Ammon's horn (tissue), 1 donor: ENCODE measurements at regions not wholly inside any gene's neighbourhood (a gene's known extent, or its start where the extent isn't known, plus 50 kb on each side); places are given as distances from the start of the nearest gene placed in this dataset.
A peak's percentile ranks its signal among the peaks of the same experiment; 100 is the strongest.
"Not testable (repeated sequence)": the region's sequence is repeated elsewhere in the genome, so short reads cannot be mapped to it uniquely, and the experiment has no call there.

Experiments used
- DNase-seq: peaks from one replicate; pipeline ENCODE4 v3.0.0-alpha.2; 2016; ENCODE audit warnings: low spot score

- no peak for DNase-seq
Observed at GRCh38 chr14:58887931-58888330, 250.2 kb downstream of the DACT1 start.

GRCh38 chr14:58898655-58899316, 261.0 kb downstream of the DACT1 start:
- no peak for DNase-seq

- DNase-seq, result no peak
Observed at GRCh38 chr14:58899317-58899713, 261.6 kb downstream of the DACT1 start.

DNA sequence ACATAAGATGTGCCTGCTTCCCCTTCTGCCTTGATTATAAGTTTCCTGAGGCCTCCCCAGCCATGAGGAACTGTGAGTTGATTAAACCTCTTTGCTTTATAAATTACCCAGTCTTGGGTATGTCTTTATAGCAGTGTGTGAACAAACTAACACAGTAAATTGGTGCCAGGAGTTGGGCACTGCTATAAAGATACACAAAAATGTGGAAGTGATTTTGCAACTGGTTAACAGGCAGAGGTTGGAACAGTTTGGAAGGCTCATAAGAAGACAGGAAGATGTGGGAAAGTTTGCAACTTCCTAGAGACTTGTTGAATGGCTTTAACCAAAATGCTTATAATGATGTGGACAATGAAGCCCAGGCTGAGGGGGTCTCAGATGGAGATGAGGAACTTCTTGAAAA, 264.1 kb downstream of the DACT1 start:
- DNase-seq, result no peak

- DNase-seq, result no peak
Observed at GRCh38 chr14:58904776-58905175, 267.0 kb downstream of the DACT1 start.

- DNase-seq, result no peak
Observed at GRCh38 chr14:58907803-58908202, 270.0 kb downstream of the DACT1 start.

- no peak for DNase-seq
Observed at GRCh38 chr14:58912287-58912686, 274.5 kb downstream of the DACT1 start.

GRCh38 chr14:58912799-58913432, 275.2 kb downstream of the DACT1 start:
- no peak for DNase-seq

- DNase-seq, result peak; percentile 22
Observed at GRCh38 chr14:58914279-58914855, 274.1 kb upstream of the DAAM1 start.

GRCh38 chr14:58915646-58916045, 272.8 kb upstream of the DAAM1 start:
- DNase-seq, result no peak

DNA sequence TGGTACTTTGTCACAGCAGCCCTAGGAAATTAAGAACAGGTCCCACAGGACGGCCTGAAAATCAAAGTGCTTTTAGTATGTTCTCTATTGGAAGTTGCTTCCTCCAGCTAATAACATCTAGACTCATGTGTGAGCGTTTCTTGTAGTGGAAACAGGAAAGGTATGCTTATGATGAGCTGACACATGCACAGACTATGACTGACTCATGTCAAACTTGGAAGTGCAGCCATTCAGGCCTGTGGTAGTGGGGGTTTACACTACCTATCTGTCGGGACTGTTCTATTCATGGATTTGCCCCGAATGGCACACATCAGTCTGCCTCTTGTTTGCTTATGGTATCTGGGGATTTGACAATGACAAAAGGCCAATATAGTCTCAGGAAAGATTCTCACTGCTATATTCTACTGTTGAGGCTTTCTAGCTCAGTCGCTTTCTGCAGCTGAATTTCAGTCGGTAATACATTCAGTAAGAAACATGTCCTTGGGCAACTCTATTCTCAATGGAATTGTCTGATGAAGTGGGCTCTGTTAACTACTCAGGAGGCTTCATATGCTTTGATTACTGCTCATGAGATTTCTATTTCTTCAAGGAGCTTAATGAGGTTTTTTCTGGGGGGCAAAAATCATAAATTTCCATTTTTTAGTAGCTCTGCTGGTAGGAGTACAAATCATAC, 270.3 kb upstream of the DAAM1 start:
- no peak for DNase-seq

DNA sequence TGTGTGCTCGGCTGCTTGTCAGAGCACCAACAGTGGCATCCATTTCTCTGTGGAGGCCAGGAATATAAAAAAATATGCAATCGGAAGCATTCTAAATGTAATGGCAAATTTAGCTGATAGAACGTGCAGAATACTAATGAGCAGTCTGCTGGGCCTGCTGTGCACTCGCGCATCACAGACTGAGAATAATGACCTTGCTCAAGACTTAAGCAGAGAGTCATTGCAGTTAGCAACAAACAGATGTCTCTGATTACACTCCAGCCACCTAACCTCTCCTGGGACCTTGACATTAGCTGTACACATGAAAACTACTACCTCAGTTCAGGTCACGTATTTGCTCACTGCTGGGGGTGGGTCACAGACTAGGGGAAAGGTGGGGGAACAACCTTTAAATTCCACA, 269.2 kb upstream of the DAAM1 start:
- no peak for DNase-seq

- no peak for DNase-seq
Observed at GRCh38 chr14:58920230-58920629, 268.2 kb upstream of the DAAM1 start.

- not testable (repeated sequence) for DNase-seq
Observed at GRCh38 chr14:58922201-58922940, 266.1 kb upstream of the DAAM1 start.

DNA sequence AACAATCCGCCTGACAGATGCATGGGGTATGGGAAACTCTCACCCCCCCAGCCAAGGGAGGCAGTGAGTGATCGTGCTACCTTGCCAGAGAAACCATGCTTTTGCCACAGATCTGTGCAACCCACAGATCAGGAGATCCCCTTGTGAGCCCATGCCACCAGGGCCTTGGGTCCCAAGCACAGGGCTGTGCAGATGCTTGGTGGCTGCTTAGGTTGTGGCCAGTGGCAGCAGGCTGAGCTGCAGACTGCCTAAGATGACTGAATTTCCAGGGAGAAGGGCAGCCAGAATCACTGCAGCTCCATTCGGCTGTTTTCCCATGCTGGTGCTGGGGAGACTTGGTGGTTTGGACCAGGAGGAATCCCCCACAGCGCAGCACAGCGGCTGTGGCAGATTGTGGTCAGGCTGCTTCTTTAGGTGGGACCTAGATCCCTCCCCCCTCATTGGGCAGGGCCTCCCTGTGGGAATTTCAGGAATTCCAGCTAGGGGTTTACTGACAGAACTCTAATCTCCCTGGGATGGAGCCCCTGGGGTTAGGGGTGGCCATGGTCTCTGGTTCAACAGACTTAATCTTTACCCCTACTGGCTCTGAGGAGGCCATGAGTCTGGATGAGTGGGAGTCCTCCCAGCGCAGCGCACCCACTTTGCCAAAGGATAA, 264.6 kb upstream of the DAAM1 start:
- DNase-seq, result no peak

GRCh38 chr14:58941629-58942028, 246.8 kb upstream of the DAAM1 start:
- no peak for DNase-seq

DNA sequence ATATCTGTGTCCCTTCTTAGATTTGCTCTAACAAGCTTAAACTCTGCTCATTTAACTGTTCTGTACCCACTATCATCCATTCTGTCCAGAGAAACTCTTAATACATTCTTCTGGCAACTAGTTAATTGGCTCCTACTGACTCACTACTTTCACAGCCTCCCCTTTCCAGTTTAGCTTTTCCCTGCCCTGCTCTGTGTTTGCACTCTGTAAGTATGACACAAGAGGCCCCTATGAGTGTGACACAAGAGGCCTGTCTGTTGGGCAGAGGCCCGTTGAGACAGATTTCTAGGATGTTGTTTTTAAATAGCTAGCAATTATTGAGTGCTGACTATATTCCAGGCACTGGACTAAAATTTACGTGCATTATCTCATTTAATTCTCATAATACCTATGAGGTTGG, 246.0 kb upstream of the DAAM1 start:
- DNase-seq, result no peak

- peak; percentile 20 for DNase-seq
Observed at GRCh38 chr14:58944343-58944967, 244.0 kb upstream of the DAAM1 start.

DNA sequence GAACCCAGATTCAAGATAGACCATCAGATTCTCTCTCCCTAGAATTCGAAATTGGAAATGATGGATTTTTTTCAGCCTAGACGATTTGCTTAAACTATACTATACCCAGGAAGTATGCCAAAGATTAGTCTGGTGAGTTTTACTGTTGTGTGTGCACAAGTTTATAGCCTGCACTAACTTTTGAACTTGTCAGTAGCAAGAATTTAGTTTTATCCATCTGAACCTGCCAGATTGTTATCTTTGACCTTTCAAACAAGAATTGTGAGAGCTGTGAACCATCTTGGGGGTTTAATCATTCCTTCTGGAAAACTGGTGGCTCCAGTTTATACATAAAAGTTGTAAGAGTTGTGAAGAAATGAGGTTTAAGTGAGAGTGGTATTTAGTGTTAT, 243.5 kb upstream of the DAAM1 start:
- no peak for DNase-seq

GRCh38 chr14:58946431-58946830, 242.0 kb upstream of the DAAM1 start:
- no peak for DNase-seq

DNA sequence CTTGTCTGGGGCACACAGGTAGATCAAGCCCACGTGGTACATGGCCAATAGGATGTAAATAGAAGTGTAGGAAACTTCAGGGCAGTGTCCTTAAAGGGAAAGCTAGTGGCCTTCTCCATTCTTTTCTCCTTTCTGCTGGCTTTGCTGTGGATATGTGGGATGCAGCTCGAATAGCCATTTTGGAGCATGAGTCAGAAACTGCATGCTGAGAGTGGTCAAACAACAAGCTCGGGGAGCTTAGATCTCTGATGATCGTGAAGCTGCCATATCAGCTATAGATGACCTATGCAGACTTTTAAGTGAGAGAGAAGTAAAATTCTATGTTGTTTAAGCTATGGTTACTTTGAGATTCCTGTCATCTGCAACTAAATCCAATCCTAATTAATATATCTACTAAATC, 241.3 kb upstream of the DAAM1 start:
- DNase-seq, result no peak
